HepG2 (cell line): ENCODE measurements at regions not wholly inside any gene's neighbourhood (a gene's known extent, or its start where the extent isn't known, plus 50 kb on each side); places are given as distances from the start of the nearest gene placed in this dataset.
A peak's percentile ranks its signal among the peaks of the same experiment; 100 is the strongest.

Experiments
- ATF7-NPFF ChIP-seq: sonication (generic); formaldehyde crosslinking; IDR thresholded peaks from 2 replicates; pipeline ENCODE4 v1.8.1; 2023; ENCODE audit warnings: mild to moderate bottlenecking, low read depth, missing genetic modification reagents, moderate library complexity
- CAMTA2 ChIP-seq: sonication (generic); formaldehyde crosslinking; IDR thresholded peaks from 2 replicates; pipeline ENCODE4 v1.4.0; 2020; ENCODE audit warnings: mild to moderate bottlenecking, missing genetic modification reagents, borderline replicate concordance
- ELF3 ChIP-seq: IDR thresholded peaks from 2 replicates; pipeline ENCODE4 v1.6.1; 2016; ENCODE audit warnings: missing genetic modification reagents, missing compliant biosample characterization
- GPN1 ChIP-seq: sonication (generic); formaldehyde crosslinking; IDR thresholded peaks from 2 replicates; pipeline ENCODE4 v1.5.1; 2020; ENCODE audit warnings: missing genetic modification reagents, borderline replicate concordance
- HMG20A ChIP-seq: IDR thresholded peaks from 2 replicates; pipeline ENCODE4 v1.6.1; 2016; ENCODE audit warnings: borderline replicate concordance
- HMG20B ChIP-seq: conservative IDR thresholded peaks from 2 replicates; pipeline ENCODE4 v1.6.1; 2016; ENCODE audit warnings: missing genetic modification reagents, missing compliant biosample characterization
- KDM5B ChIP-seq: sonication (generic); formaldehyde crosslinking; IDR thresholded peaks from 2 replicates; pipeline ENCODE4 v1.4.0; 2020; ENCODE audit warnings: missing genetic modification reagents, mild to moderate bottlenecking, borderline replicate concordance
- MXI1 ChIP-seq: IDR thresholded peaks from 3 replicates; pipeline ENCODE4 v1.6.1; 2012; ENCODE audit warnings: low read depth, low read length, inconsistent platforms, borderline replicate concordance
- NONO ChIP-seq, 2 experiments: fragments of 450-650 bp in 1 of 2; sonication (generic) in 1 of 2; formaldehyde crosslinking in 1 of 2; IDR thresholded peaks in 1 of 2; conservative IDR thresholded peaks in 1 of 2; 2 replicates each; pipeline versions ENCODE4 v1.6.1 to v1.8.0; 2017 to 2022; ENCODE audit warnings: mild to moderate bottlenecking in 1 of 2, missing genetic modification reagents in 1 of 2, moderate library complexity in 1 of 2
- NR1H2 ChIP-seq: sonication (generic); formaldehyde crosslinking; IDR thresholded peaks from 2 replicates; pipeline ENCODE4 v1.8.1; 2022; ENCODE audit warnings: low read depth, missing genetic modification reagents, borderline replicate concordance
- SATB2 ChIP-seq: sonication (generic); formaldehyde crosslinking; IDR thresholded peaks from 2 replicates; pipeline ENCODE4 v1.5.0; 2020; ENCODE audit warnings: missing genetic modification reagents
- SIX4 ChIP-seq: sonication (generic); formaldehyde crosslinking; IDR thresholded peaks from 2 replicates; pipeline ENCODE4 v1.4.0; 2020; ENCODE audit warnings: missing genetic modification reagents
- SMARCC2 ChIP-seq: fragments of 450-650 bp; IDR thresholded peaks from 2 replicates; pipeline ENCODE4 v1.6.1; 2017; ENCODE audit warnings: antibody characterized with exemption, mild to moderate bottlenecking
- SMC3 ChIP-seq: IDR thresholded peaks from 2 replicates; pipeline ENCODE4 v1.6.1; 2011; ENCODE audit warnings: low read length, improper control_type of control experiment
- TCF7L2 ChIP-seq: IDR thresholded peaks from 2 replicates; pipeline ENCODE4 v1.6.1; 2011; ENCODE audit warnings: mild to moderate bottlenecking, low read depth, low read length, moderate library complexity
- ZFYVE20 ChIP-seq: sonication (generic); formaldehyde crosslinking; IDR thresholded peaks from 2 replicates; pipeline ENCODE4 v1.8.0; 2023; ENCODE audit warnings: low read depth, mild to moderate bottlenecking, moderate library complexity, missing genetic modification reagents, borderline replicate concordance
- ZIK1 ChIP-seq: sonication (generic); formaldehyde crosslinking; IDR thresholded peaks from 2 replicates; pipeline ENCODE4 v1.5.0; 2020; ENCODE audit warnings: mild to moderate bottlenecking, low read depth, missing genetic modification reagents, borderline replicate concordance
- ZNF260 ChIP-seq: sonication (generic); formaldehyde crosslinking; IDR thresholded peaks from 2 replicates; pipeline ENCODE4 v1.4.0; 2020; ENCODE audit warnings: missing genetic modification reagents, low read depth, mild to moderate bottlenecking, borderline replicate concordance
- ZNF382 ChIP-seq: sonication (generic); formaldehyde crosslinking; IDR thresholded peaks from 2 replicates; pipeline ENCODE4 v1.5.0; 2020; ENCODE audit warnings: missing genetic modification reagents, mild to moderate bottlenecking, borderline replicate concordance
- ZNF431 ChIP-seq: sonication (generic); formaldehyde crosslinking; IDR thresholded peaks from 2 replicates; pipeline ENCODE4 v1.9.0; 2022; ENCODE audit warnings: missing genetic modification reagents, low read depth, mild to moderate bottlenecking, borderline replicate concordance
- ZNF496 ChIP-seq: sonication (generic); formaldehyde crosslinking; IDR thresholded peaks from 2 replicates; pipeline ENCODE4 v1.8.1; 2023; ENCODE audit warnings: mild to moderate bottlenecking, moderate library complexity, missing genetic modification reagents; ENCODE audit not compliant: insufficient replicate concordance
- ZNF749 ChIP-seq: sonication (generic); formaldehyde crosslinking; IDR thresholded peaks from 2 replicates; pipeline ENCODE4 v1.8.0; 2022; ENCODE audit warnings: mild to moderate bottlenecking, missing genetic modification reagents, moderate library complexity, borderline replicate concordance
- ZSCAN22 ChIP-seq: sonication (generic); formaldehyde crosslinking; IDR thresholded peaks from 2 replicates; pipeline ENCODE4 v1.4.0; 2020; ENCODE audit warnings: mild to moderate bottlenecking, missing genetic modification reagents
- ZZZ3 ChIP-seq: sonication (generic); formaldehyde crosslinking; IDR thresholded peaks from 2 replicates; pipeline ENCODE4 v1.4.0; 2020; ENCODE audit warnings: missing genetic modification reagents, mild to moderate bottlenecking, borderline replicate concordance
- TF ChIP-seq, protein P1 (sequence below): IDR thresholded peaks from 2 replicates; pipeline ENCODE4 v1.6.1; 2016
- TF ChIP-seq, protein P2 (sequence below): sonication (generic); formaldehyde crosslinking; IDR thresholded peaks from 2 replicates; pipeline ENCODE4 v1.5.1; 2020; ENCODE audit warnings: mild to moderate bottlenecking, missing genetic modification reagents, moderate library complexity
- TF ChIP-seq, protein P3 (sequence below): sonication (generic); formaldehyde crosslinking; IDR thresholded peaks from 2 replicates; pipeline ENCODE4 v1.8.1; 2023; ENCODE audit warnings: missing genetic modification reagents, inconsistent platforms, borderline replicate concordance

DNA sequence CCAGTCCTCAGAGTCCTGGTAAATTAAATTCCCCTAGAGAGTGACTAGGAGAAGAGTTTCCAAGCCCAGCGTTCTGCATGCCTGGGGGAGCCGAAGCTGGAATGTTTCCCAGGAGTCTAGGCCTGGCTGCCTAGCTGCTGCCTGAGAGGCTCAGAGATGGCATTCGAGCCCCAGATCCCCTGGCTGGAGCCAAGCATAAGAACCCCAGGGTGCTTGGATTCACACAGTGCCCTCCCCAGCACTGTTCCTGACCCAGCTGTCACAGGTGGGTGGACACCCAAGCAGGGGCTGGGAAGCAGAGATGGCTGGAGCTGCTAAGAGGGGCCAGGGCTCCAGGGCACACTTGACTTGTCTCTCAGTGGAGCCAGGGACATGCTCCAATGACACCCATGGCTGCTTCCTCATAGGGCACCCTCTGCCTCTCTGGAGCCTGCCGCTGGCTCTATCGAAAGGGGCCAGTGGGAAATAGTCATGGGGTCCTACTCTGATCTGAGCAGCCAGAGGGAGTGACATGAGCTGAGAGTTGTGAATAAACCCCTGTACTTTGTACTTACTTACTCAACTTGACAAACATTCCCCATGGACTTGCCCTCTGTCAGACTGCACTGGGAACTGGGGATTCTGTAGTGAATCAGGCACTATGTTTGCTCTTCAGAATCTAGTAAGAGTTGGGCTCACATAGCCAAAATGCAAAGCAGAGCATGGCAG, 62.6 kb upstream of the XPA start (continued):
- TF ChIP-seq, protein P1, sequence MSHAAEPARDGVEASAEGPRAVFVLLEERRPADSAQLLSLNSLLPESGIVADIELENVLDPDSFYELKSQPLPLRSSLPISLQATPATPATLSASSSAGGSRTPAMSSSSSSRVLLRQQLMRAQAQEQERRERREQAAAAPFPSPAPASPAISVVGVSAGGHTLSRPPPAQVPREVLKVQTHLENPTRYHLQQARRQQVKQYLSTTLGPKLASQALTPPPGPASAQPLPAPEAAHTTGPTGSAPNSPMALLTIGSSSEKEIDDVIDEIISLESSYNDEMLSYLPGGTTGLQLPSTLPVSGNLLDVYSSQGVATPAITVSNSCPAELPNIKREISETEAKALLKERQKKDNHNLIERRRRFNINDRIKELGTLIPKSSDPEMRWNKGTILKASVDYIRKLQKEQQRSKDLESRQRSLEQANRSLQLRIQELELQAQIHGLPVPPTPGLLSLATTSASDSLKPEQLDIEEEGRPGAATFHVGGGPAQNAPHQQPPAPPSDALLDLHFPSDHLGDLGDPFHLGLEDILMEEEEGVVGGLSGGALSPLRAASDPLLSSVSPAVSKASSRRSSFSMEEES (CRISPR knock-in tag): peak; percentile 56; the same call in 1 of the 2 replicates
- TF ChIP-seq ZNF260 (CRISPR knock-in tag): no peak
- no peak for TF ChIP-seq ZNF431 (CRISPR knock-in tag)
- TF ChIP-seq CAMTA2 (CRISPR knock-in tag): 0 out of 2 replicates have a peak, but pooled peaks have one; percentile 60
- no peak for TF ChIP-seq TCF7L2
- peak; percentile 71; the same call in 1 of the 2 replicates for TF ChIP-seq KDM5B (CRISPR knock-in tag)
- TF ChIP-seq GPN1 (CRISPR knock-in tag): no peak
- peak; percentile 64; the same call in 1 of the 2 replicates for TF ChIP-seq HMG20A (CRISPR knock-in tag)
- no peak for TF ChIP-seq NONO (IDR thresholded peaks at IDR 0.05)
- TF ChIP-seq NONO (CRISPR knock-in tag; conservative IDR thresholded peaks at IDR 0.05): peak; percentile 66; the same call in 1 of the 2 replicates
- TF ChIP-seq ZFYVE20: no peak
- TF ChIP-seq MXI1: 0 out of 3 replicates have a peak, but pooled peaks have one; percentile 24
- no peak for TF ChIP-seq SMARCC2
- no peak for TF ChIP-seq ZNF496 (CRISPR knock-in tag)
- TF ChIP-seq ELF3: 0 out of 2 replicates have a peak, but pooled peaks have one; percentile 18
- TF ChIP-seq ZIK1 (CRISPR knock-in tag): no peak
- no peak for TF ChIP-seq ZSCAN22
- no peak for TF ChIP-seq SATB2 (CRISPR knock-in tag)
- TF ChIP-seq ZNF749 (CRISPR knock-in tag): no peak
- TF ChIP-seq HMG20B (CRISPR knock-in tag): peak; percentile 81
- TF ChIP-seq SMC3: no peak
- TF ChIP-seq, protein P2, sequence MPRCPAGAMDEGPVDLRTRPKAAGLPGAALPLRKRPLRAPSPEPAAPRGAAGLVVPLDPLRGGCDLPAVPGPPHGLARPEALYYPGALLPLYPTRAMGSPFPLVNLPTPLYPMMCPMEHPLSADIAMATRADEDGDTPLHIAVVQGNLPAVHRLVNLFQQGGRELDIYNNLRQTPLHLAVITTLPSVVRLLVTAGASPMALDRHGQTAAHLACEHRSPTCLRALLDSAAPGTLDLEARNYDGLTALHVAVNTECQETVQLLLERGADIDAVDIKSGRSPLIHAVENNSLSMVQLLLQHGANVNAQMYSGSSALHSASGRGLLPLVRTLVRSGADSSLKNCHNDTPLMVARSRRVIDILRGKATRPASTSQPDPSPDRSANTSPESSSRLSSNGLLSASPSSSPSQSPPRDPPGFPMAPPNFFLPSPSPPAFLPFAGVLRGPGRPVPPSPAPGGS (CRISPR knock-in tag): no peak
- TF ChIP-seq, protein P3, sequence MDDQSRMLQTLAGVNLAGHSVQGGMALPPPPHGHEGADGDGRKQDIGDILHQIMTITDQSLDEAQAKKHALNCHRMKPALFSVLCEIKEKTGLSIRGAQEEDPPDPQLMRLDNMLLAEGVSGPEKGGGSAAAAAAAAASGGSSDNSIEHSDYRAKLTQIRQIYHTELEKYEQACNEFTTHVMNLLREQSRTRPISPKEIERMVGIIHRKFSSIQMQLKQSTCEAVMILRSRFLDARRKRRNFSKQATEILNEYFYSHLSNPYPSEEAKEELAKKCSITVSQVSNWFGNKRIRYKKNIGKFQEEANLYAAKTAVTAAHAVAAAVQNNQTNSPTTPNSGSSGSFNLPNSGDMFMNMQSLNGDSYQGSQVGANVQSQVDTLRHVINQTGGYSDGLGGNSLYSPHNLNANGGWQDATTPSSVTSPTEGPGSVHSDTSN (CRISPR knock-in tag): no peak
- no peak for TF ChIP-seq SIX4 (CRISPR knock-in tag)
- no peak for TF ChIP-seq NR1H2 (CRISPR knock-in tag)
- no peak for TF ChIP-seq ATF7-NPFF
- TF ChIP-seq ZNF382 (CRISPR knock-in tag): no peak
- no peak for TF ChIP-seq ZZZ3 (CRISPR knock-in tag)
